H1 (cell line): ENCODE measurements at regions not wholly inside any gene's neighbourhood (a gene's known extent, or its start where the extent isn't known, plus 50 kb on each side); places are given as distances from the start of the nearest gene placed in this dataset.

Experiments
- CTCF ChIA-PET: fragments of 300-600 bp; sonication (Branson Sonifier 250); formaldehyde crosslinking; loops from one replicate; lab custom pipeline; 2021; ENCODE audit not compliant: partially characterized antibody; lab: Charles Lee
- POLR2A ChIA-PET: fragments of 300-600 bp; sonication (Branson Sonifier 250); formaldehyde crosslinking; loops from one replicate; lab custom pipeline; 2021; ENCODE audit warnings: inconsistent platforms; ENCODE audit not compliant: partially characterized antibody; lab: Charles Lee
- DNase-seq, 2 experiments: peaks; one replicate each; pipeline versions ENCODE4 v3.0.0 to v3.0.0-alpha.2; 2010 to 2022; ENCODE audit warnings: low spot score in 2 of 2, low read depth in 1 of 2, mixed read lengths in 1 of 2
- FAIRE-seq: peaks from 2 replicates; lab custom pipeline; 2011; peaks lifted over from hg19 to GRCh38; lab: Jason Lieb, UNC
- H2AFZ ChIP-seq: 2 replicates; pipeline ENCODE4 v1.8.1; 2012; ENCODE audit warnings: low read length, inconsistent platforms
- H2AK5ac ChIP-seq: 2 replicates; pipeline ENCODE4 v1.6.1; 2013; ENCODE audit warnings: low read depth, low read length
- H2BK120ac ChIP-seq: replicated peaks from 2 replicates; pipeline ENCODE3; 2013; ENCODE audit warnings: low read depth, low read length, inconsistent platforms
- H2BK12ac ChIP-seq: 2 replicates; pipeline ENCODE4 v1.6.1; 2013; ENCODE audit warnings: low read depth, low read length
- H2BK15ac ChIP-seq: 2 replicates; pipeline ENCODE4 v1.6.1; 2013; ENCODE audit warnings: low read length
- H2BK20ac ChIP-seq: 2 replicates; pipeline ENCODE4 v1.6.1; 2013; ENCODE audit warnings: low read length
- H2BK5ac ChIP-seq: 2 replicates; pipeline ENCODE4 v1.6.1; 2013; ENCODE audit warnings: low read depth, low read length
- H3K14ac ChIP-seq: 2 replicates; pipeline ENCODE4 v1.6.1; 2013; ENCODE audit warnings: inconsistent platforms; ENCODE audit not compliant: insufficient read length
- H3K18ac ChIP-seq: 2 replicates; pipeline ENCODE4 v1.6.1; 2013; ENCODE audit warnings: low read length; ENCODE audit errors: extremely low read depth
- H3K23ac ChIP-seq: 2 replicates; pipeline ENCODE4 v1.6.1; 2013; ENCODE audit warnings: inconsistent platforms; ENCODE audit not compliant: insufficient read length
- H3K23me2 ChIP-seq: 2 replicates; pipeline ENCODE4 v1.6.1; 2013; ENCODE audit warnings: low read depth, low read length
- H3K27ac ChIP-seq: 2 replicates; pipeline ENCODE4 v1.6.1; 2011; ENCODE audit warnings: low read depth, low read length, inconsistent platforms
- H3K27me3 ChIP-seq, 4 experiments: replicated peaks in 1 of 4; 1 replicate in 1 of 4; 2 replicates in 3 of 4; pipeline versions ENCODE4 v1.6.1 to v1.8.1; 2011 to 2013; ENCODE audit warnings: low read length in 3 of 4, mild to moderate bottlenecking in 3 of 4, inconsistent platforms in 2 of 4, mixed read lengths in 2 of 4, moderate library complexity in 1 of 4; ENCODE audit not compliant: control insufficient read depth in 3 of 4, insufficient read depth in 3 of 4; ENCODE audit errors: extremely low read depth in 1 of 4
- H3K36me3 ChIP-seq, 4 experiments: 2 replicates each; pipeline versions ENCODE4 v1.6.1 to v1.8.1; 2011 to 2013; ENCODE audit warnings: mild to moderate bottlenecking in 4 of 4, low read length in 3 of 4, moderate library complexity in 2 of 4, control low read depth in 1 of 4, inconsistent platforms in 1 of 4; ENCODE audit not compliant: insufficient read depth in 4 of 4, control insufficient read depth in 2 of 4
- H3K4ac ChIP-seq: replicated peaks from 2 replicates; pipeline ENCODE3; 2013; ENCODE audit warnings: low read length, low read depth, mixed read lengths, inconsistent platforms; ENCODE audit not compliant: insufficient read length
- H3K4me1 ChIP-seq, 4 experiments: replicated peaks in 1 of 4; 1 replicate in 1 of 4; 2 replicates in 3 of 4; pipeline versions ENCODE4 v1.6.1 to v1.8.1; 2011 to 2013; ENCODE audit warnings: low read length in 3 of 4, inconsistent platforms in 2 of 4, mixed read lengths in 1 of 4; ENCODE audit not compliant: insufficient read depth in 4 of 4, control insufficient read depth in 3 of 4
- H3K4me2 ChIP-seq, 2 experiments: 2 replicates each; pipeline versions ENCODE4 v1.6.1 to v1.8.1; 2011 to 2013; ENCODE audit warnings: low read depth in 2 of 2, low read length in 2 of 2, control low read depth in 1 of 2, inconsistent platforms in 1 of 2, mild to moderate bottlenecking in 1 of 2; ENCODE audit not compliant: insufficient read depth in 1 of 2
- H3K4me3 ChIP-seq, 4 experiments: fragments of 200-600, 300-600 bp in 1 of 4; sonication (generic), shearing (Covaris generic), sonication (Bioruptor Twin) in 1 of 4; 2 replicates each; pipeline versions ENCODE4 v1.5.1 to v1.8.1; 2011 to 2016; ENCODE audit warnings: low read length in 4 of 4, low read depth in 3 of 4, control low read depth in 2 of 4, inconsistent platforms in 2 of 4, mild to moderate bottlenecking in 2 of 4, mixed read lengths in 1 of 4, moderate library complexity in 1 of 4; ENCODE audit not compliant: insufficient read depth in 2 of 4; ENCODE audit errors: extremely low read depth in 1 of 4
- H3K56ac ChIP-seq: replicated peaks from 2 replicates; pipeline ENCODE3; 2013; ENCODE audit warnings: low read depth, mild to moderate bottlenecking, mixed read lengths, low read length, inconsistent platforms; ENCODE audit not compliant: insufficient read length
- H3K79me1 ChIP-seq: 2 replicates; pipeline ENCODE4 v1.6.1; 2013; ENCODE audit warnings: low read depth, low read length, control low read depth
- H3K79me2 ChIP-seq, 2 experiments: 2 replicates each; pipeline versions ENCODE4 v1.6.1 to v1.8.1; 2012 to 2013; ENCODE audit warnings: low read length in 2 of 2, mild to moderate bottlenecking in 2 of 2, inconsistent platforms in 1 of 2; ENCODE audit not compliant: insufficient read depth in 2 of 2, control insufficient read depth in 1 of 2
- H3K9ac ChIP-seq, 4 experiments: replicated peaks in 1 of 4; 1 replicate in 1 of 4; 2 replicates in 3 of 4; pipeline versions ENCODE4 v1.6.1 to v1.8.1; 2011 to 2013; ENCODE audit warnings: low read depth in 3 of 4, low read length in 3 of 4, control low read depth in 2 of 4, mild to moderate bottlenecking in 2 of 4, moderate library complexity in 2 of 4, inconsistent platforms in 1 of 4; ENCODE audit errors: extremely low read depth in 1 of 4
- H3K9me3 ChIP-seq, 2 experiments: 2 replicates each; pipeline versions ENCODE4 v1.6.1 to v1.8.1; 2012 to 2013; ENCODE audit warnings: mild to moderate bottlenecking in 2 of 2, moderate library complexity in 2 of 2, control low read depth in 1 of 2, inconsistent platforms in 1 of 2, low read depth in 1 of 2, low read length in 1 of 2, mixed read lengths in 1 of 2; ENCODE audit not compliant: insufficient read depth in 2 of 2
- H4K20me1 ChIP-seq, 2 experiments: replicated peaks in 1 of 2; 2 replicates each; pipeline versions ENCODE3 to v1.8.1; 2011 to 2013; ENCODE audit warnings: inconsistent platforms in 2 of 2, low read length in 2 of 2, mild to moderate bottlenecking in 1 of 2; ENCODE audit not compliant: insufficient read depth in 2 of 2, control insufficient read depth in 1 of 2
- H4K5ac ChIP-seq: 2 replicates; pipeline ENCODE4 v1.6.1; 2013; ENCODE audit warnings: low read length, low read depth, mixed read lengths, inconsistent platforms; ENCODE audit not compliant: insufficient read length
- H4K8ac ChIP-seq: 2 replicates; pipeline ENCODE4 v1.8.0; 2013; ENCODE audit warnings: mild to moderate bottlenecking, moderate library complexity, low read length, inconsistent platforms; ENCODE audit not compliant: insufficient read depth; ENCODE audit errors: extremely low read depth
- H4K91ac ChIP-seq: replicated peaks from 2 replicates; pipeline ENCODE3; 2013; ENCODE audit warnings: low read length, mixed read lengths, inconsistent platforms; ENCODE audit not compliant: insufficient read length
- ATF2 ChIP-seq: IDR thresholded peaks from 2 replicates; pipeline ENCODE4 v1.6.1; 2012; ENCODE audit warnings: low read length, inconsistent platforms
- EZH2 ChIP-seq: fragments of 200-600 bp; sonication (generic); IDR thresholded peaks from 2 replicates; pipeline ENCODE4 v1.7.1; 2012; ENCODE audit warnings: low read depth, mild to moderate bottlenecking, moderate library complexity, low read length, inconsistent platforms; ENCODE audit not compliant: severe bottlenecking
- GABPA ChIP-seq: IDR thresholded peaks from 2 replicates; pipeline ENCODE4 v1.6.1; 2011; ENCODE audit warnings: mild to moderate bottlenecking, low read length, moderate library complexity, borderline replicate concordance; ENCODE audit not compliant: insufficient read depth
- JUND ChIP-seq: IDR thresholded peaks from 2 replicates; pipeline ENCODE4 v1.6.1; 2011; ENCODE audit warnings: mild to moderate bottlenecking, improper control_type of control experiment, low read length
- KDM1A ChIP-seq: fragments of 200-600, 300-600 bp; sonication (generic); IDR thresholded peaks from 2 replicates; pipeline ENCODE4 v1.7.1; 2016; ENCODE audit warnings: mild to moderate bottlenecking, low read length, borderline replicate concordance
- KDM5A ChIP-seq: fragments of 200-600 bp; IDR thresholded peaks from 2 replicates; pipeline ENCODE4 v1.7.1; 2012; ENCODE audit warnings: mild to moderate bottlenecking, low read length, inconsistent platforms, mixed read lengths
- NRF1 ChIP-seq: IDR thresholded peaks from 2 replicates; pipeline ENCODE4 v1.6.1; 2011; ENCODE audit warnings: mild to moderate bottlenecking, low read depth, low read length, improper control_type of control experiment
- RBBP5 ChIP-seq: IDR thresholded peaks from 2 replicates; pipeline ENCODE4 v1.7.1; 2012; ENCODE audit warnings: low read depth, mild to moderate bottlenecking, inconsistent platforms, low read length, moderate library complexity, borderline replicate concordance
- RFX5 ChIP-seq: IDR thresholded peaks from 2 replicates; pipeline ENCODE4 v1.6.1; 2011; ENCODE audit warnings: low read depth, low read length, improper control_type of control experiment, borderline replicate concordance
- SRF ChIP-seq: IDR thresholded peaks from 2 replicates; pipeline ENCODE4 v1.6.1; 2011; ENCODE audit warnings: mild to moderate bottlenecking, low read depth, low read length, moderate library complexity
- WGBS, 2 experiments: shearing (Covaris generic) in 1 of 2; methylation state at CpG; one replicate each; pipeline versions ENCODE4 v1.1.6 to v1.1.7; 2013 to 2015; ENCODE audit warnings: low lambda C conversion rate in 2 of 2, mixed read lengths in 2 of 2, inconsistent platforms in 1 of 2, low coverage in 1 of 2, missing lambda C conversion rate in 1 of 2; ENCODE audit not compliant: insufficient replicate concordance in 2 of 2, insufficient coverage in 1 of 2, insufficient read length in 1 of 2; ENCODE audit errors: extremely low coverage in 1 of 2, missing lambda C conversion rate in 1 of 2; 5-methylcytosine and 5-hydroxymethylcytosine counted together
- TF ChIP-seq, protein P1 (sequence below): IDR thresholded peaks from 2 replicates; pipeline ENCODE4 v1.6.1; 2012; ENCODE audit warnings: inconsistent platforms

DNA sequence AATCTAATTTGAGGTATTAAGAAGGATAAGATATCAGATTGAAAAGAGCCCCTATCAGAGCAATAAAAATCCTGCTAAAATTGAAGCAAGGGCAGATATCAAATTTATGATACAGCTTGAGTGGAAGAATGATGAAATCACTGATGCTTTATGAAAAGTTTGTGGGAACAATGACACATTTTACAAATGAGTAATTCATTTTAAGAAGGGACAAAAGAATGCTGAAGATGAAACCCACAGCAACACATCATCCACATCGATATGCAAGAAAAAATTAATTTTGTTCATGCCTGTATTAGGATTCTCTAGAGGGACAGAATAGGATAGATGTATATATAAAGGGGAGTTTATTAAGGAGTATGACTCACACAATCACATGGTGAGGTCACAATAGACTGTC, 355.6 kb upstream of the GYPC start:
- ChIA-PET POLR2A (no interaction called here), CTCF (no interaction called here)
- Histone ChIP-seq H4K8ac (no peak overlapping the region), H3K36me3 (no peaks in the 10 kb centered on the region), H4K5ac (no peak overlapping the region), H3K4ac (no peak overlapping the region), H3K23me2 (no peaks in the 10 kb centered on the region), H3K56ac (no peak overlapping the region), H3K9ac (no peak overlapping the region), H4K91ac (no peak overlapping the region), H3K4me1 (no peaks in the 10 kb centered on the region), H3K79me1 (no peaks in the 10 kb centered on the region), H2AFZ (no peak overlapping the region), H2BK120ac (no peak overlapping the region), H3K4me2 (no peak overlapping the region), H3K14ac (no peak overlapping the region), H4K20me1 (no peaks in the 10 kb centered on the region), H2BK20ac (no peak overlapping the region), H2BK12ac (no peak overlapping the region), H3K23ac (no peak overlapping the region), H2BK15ac (no peak overlapping the region), H3K4me3 (no peak overlapping the region), H3K79me2 (no peaks in the 10 kb centered on the region), H3K18ac (no peak overlapping the region), H2BK5ac (no peak overlapping the region), H3K9me3 (no peaks in the 10 kb centered on the region), H2AK5ac (no peak overlapping the region), H3K27me3 (no peaks in the 10 kb centered on the region), H3K27ac (no peak overlapping the region)
- FAIRE-seq (no peak), DNase-seq (no peak)
- 100% methylated on average over 1 of the region's 1 CpG; no CpG with 5 or more reads in 1 of the 2 experiments for WGBS, 2 experiments
- no peak for TF ChIP-seq KDM1A
- no peak for TF ChIP-seq NRF1
- no peak for TF ChIP-seq RFX5
- no peak for TF ChIP-seq RBBP5
- TF ChIP-seq SRF: no peak
- TF ChIP-seq KDM5A: no peak
- TF ChIP-seq GABPA: no peak
- TF ChIP-seq, protein P1, sequence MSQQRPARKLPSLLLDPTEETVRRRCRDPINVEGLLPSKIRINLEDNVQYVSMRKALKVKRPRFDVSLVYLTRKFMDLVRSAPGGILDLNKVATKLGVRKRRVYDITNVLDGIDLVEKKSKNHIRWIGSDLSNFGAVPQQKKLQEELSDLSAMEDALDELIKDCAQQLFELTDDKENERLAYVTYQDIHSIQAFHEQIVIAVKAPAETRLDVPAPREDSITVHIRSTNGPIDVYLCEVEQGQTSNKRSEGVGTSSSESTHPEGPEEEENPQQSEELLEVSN: no peak
- no peak for TF ChIP-seq JUND
- no peak for TF ChIP-seq EZH2
- TF ChIP-seq ATF2: no peak
